IMR-90 (cell line): ENCODE measurements at regions not wholly inside any gene's neighbourhood (a gene's known extent, or its start where the extent isn't known, plus 50 kb on each side); places are given as distances from the start of the nearest gene placed in this dataset.
A peak's percentile ranks its signal among the peaks of the same experiment; 100 is the strongest.

Source experiments
- ATAC-seq: fragments of 200-7000 bp; cut with Tn5 transposase; 2 replicates; pipeline ENCODE4 v1.9.1; 2020; ENCODE audit warnings: low read depth, mild to moderate bottlenecking, moderate library complexity
- BruUV-seq: library from RNA; stranded (reverse); fragments of 400-500 nt; replicated peaks from 2 replicates; lab custom pipeline; 2021; lab: Mats Ljungman, UMichigan
- CTCF ChIA-PET: fragments of 300-600 bp; formaldehyde crosslinking; extraction: SDS; loops from one replicate; lab custom pipeline; 2021; ENCODE audit warnings: antibody characterized with exemption; lab: Yijun Ruan, JAX
- POLR2A ChIA-PET: fragments of 300-600 bp; sonication (Branson Sonifier 250); formaldehyde crosslinking; loops from one replicate; lab custom pipeline; 2022; ENCODE audit warnings: antibody characterized with exemption; ENCODE audit not compliant: unreplicated experiment; lab: Charles Lee
- DNase-seq: peaks from one replicate; pipeline ENCODE4 v3.0.0; 2013
- H2AFZ ChIP-seq: replicated peaks from 2 replicates; pipeline ENCODE3; 2013; ENCODE audit warnings: low read length, mild to moderate bottlenecking; ENCODE audit not compliant: poor library complexity
- H2AK5ac ChIP-seq: 2 replicates; pipeline ENCODE4 v1.6.1; 2013; ENCODE audit warnings: low read depth, low read length, inconsistent platforms
- H2AK9ac ChIP-seq: replicated peaks from 2 replicates; pipeline ENCODE3; 2013; ENCODE audit warnings: mild to moderate bottlenecking, low read depth, low read length, moderate library complexity; ENCODE audit not compliant: poor library complexity
- H2BK120ac ChIP-seq: 2 replicates; pipeline ENCODE4 v1.6.1; 2013; ENCODE audit warnings: low read depth, low read length, inconsistent platforms
- H2BK15ac ChIP-seq: 3 replicates; pipeline ENCODE4 v1.6.1; 2013; ENCODE audit warnings: low read depth, low read length, inconsistent platforms
- H2BK20ac ChIP-seq: 2 replicates; pipeline ENCODE4 v1.6.1; 2013; ENCODE audit warnings: low read depth, mild to moderate bottlenecking, inconsistent platforms, low read length, moderate library complexity
- H2BK5ac ChIP-seq: 2 replicates; pipeline ENCODE4 v1.6.1; 2013; ENCODE audit warnings: mild to moderate bottlenecking, low read depth, low read length, inconsistent platforms; ENCODE audit not compliant: poor library complexity, severe bottlenecking
- H3K14ac ChIP-seq: replicated peaks from 2 replicates; pipeline ENCODE4 v1.6.1; 2013; ENCODE audit warnings: low read depth, low read length, inconsistent platforms
- H3K18ac ChIP-seq: 2 replicates; pipeline ENCODE4 v1.6.1; 2013; ENCODE audit warnings: low read depth, low read length, control low read depth
- H3K23ac ChIP-seq: 2 replicates; pipeline ENCODE4 v1.6.1; 2013; ENCODE audit warnings: low read depth, low read length, inconsistent platforms
- H3K27ac ChIP-seq: 2 replicates; pipeline ENCODE4 v1.5.1; 2013; ENCODE audit warnings: mild to moderate bottlenecking, control low read depth, low read length; ENCODE audit not compliant: insufficient read depth
- H3K27me3 ChIP-seq: 2 replicates; pipeline ENCODE4 v1.6.1; 2013; ENCODE audit warnings: low read length; ENCODE audit not compliant: control insufficient read depth, insufficient read depth
- H3K36me3 ChIP-seq: 2 replicates; pipeline ENCODE4 v1.6.1; 2013; ENCODE audit warnings: low read length, mixed read lengths; ENCODE audit not compliant: control insufficient read depth, insufficient read depth
- H3K4ac ChIP-seq: 2 replicates; pipeline ENCODE4 v1.6.1; 2013; ENCODE audit warnings: low read depth, low read length, inconsistent platforms
- H3K4me1 ChIP-seq: 2 replicates; pipeline ENCODE4 v1.6.1; 2013; ENCODE audit warnings: low read length, mixed read lengths; ENCODE audit not compliant: control insufficient read depth, insufficient read depth
- H3K4me2 ChIP-seq: 2 replicates; pipeline ENCODE4 v1.6.1; 2013; ENCODE audit warnings: low read depth, mild to moderate bottlenecking, control low read depth, low read length, moderate library complexity
- H3K4me3 ChIP-seq: 2 replicates; pipeline ENCODE4 v1.5.1; 2013; ENCODE audit warnings: low read depth, mild to moderate bottlenecking, control low read depth, low read length, moderate library complexity; ENCODE audit not compliant: insufficient read depth
- H3K56ac ChIP-seq: 2 replicates; pipeline ENCODE4 v1.6.1; 2013; ENCODE audit warnings: low read length, inconsistent platforms; ENCODE audit not compliant: insufficient read depth; ENCODE audit errors: extremely low read depth
- H3K79me1 ChIP-seq, 2 experiments: 2 replicates each; pipeline ENCODE4 v1.6.1; 2013; ENCODE audit warnings: low read length in 2 of 2, inconsistent platforms in 1 of 2, low read depth in 1 of 2
- H3K9ac ChIP-seq: 2 replicates; pipeline ENCODE4 v1.6.1; 2013; ENCODE audit warnings: low read depth, low read length, control low read depth
- H3K9me1 ChIP-seq: 2 replicates; pipeline ENCODE4 v1.6.1; 2013; ENCODE audit warnings: low read length, inconsistent platforms; ENCODE audit not compliant: insufficient read depth
- H3K9me3 ChIP-seq: 2 replicates; pipeline ENCODE4 v1.6.1; 2013; ENCODE audit warnings: low read length; ENCODE audit not compliant: control insufficient read depth, insufficient read depth
- H4K20me1 ChIP-seq: 2 replicates; pipeline ENCODE4 v1.6.1; 2013; ENCODE audit warnings: low read length, inconsistent platforms; ENCODE audit not compliant: insufficient read depth
- H4K5ac ChIP-seq: 2 replicates; pipeline ENCODE4 v1.6.1; 2013; ENCODE audit warnings: mild to moderate bottlenecking, low read depth, low read length, control low read depth
- H4K8ac ChIP-seq, 2 experiments: 2 replicates each; pipeline ENCODE4 v1.6.1; 2013; ENCODE audit warnings: low read depth in 2 of 2, low read length in 2 of 2, control low read depth in 1 of 2, inconsistent platforms in 1 of 2
- H4K91ac ChIP-seq: 2 replicates; pipeline ENCODE4 v1.6.1; 2013; ENCODE audit warnings: low read depth, low read length, inconsistent platforms; ENCODE audit not compliant: insufficient read depth
- BHLHE40 ChIP-seq: fragments of 150-350 bp; IDR thresholded peaks from 2 replicates; pipeline ENCODE4 v1.6.1; 2016; ENCODE audit warnings: mild to moderate bottlenecking, low read depth, low read length
- CEBPB ChIP-seq: IDR thresholded peaks from 2 replicates; pipeline ENCODE4 v1.6.1; 2012; ENCODE audit warnings: low read depth, low read length, improper control_type of control experiment
- CHD1 ChIP-seq: IDR thresholded peaks from 2 replicates; pipeline ENCODE4 v1.6.1; 2012; ENCODE audit warnings: low read depth, low read length, improper control_type of control experiment
- CTCF ChIP-seq: conservative IDR thresholded peaks from 2 replicates; pipeline ENCODE4 v1.5.1; 2012; ENCODE audit warnings: mild to moderate bottlenecking, low read depth, low read length, improper control_type of control experiment
- ELK1 ChIP-seq: fragments of 150-350 bp; IDR thresholded peaks from 2 replicates; pipeline ENCODE4 v1.6.1; 2016; ENCODE audit warnings: low read depth, mild to moderate bottlenecking, low read length, moderate library complexity, borderline replicate concordance
- FOS ChIP-seq: fragments of 150-350 bp; IDR thresholded peaks from 2 replicates; pipeline ENCODE4 v1.6.1; 2016; ENCODE audit warnings: low read depth, low read length
- MAFK ChIP-seq: IDR thresholded peaks from 2 replicates; pipeline ENCODE4 v1.6.1; 2012; ENCODE audit warnings: low read depth, low read length, improper control_type of control experiment
- MAZ ChIP-seq: IDR thresholded peaks from 2 replicates; pipeline ENCODE4 v1.6.1; 2012; ENCODE audit warnings: low read depth, mild to moderate bottlenecking, low read length, improper control_type of control experiment, moderate library complexity, borderline replicate concordance
- NFE2L2 ChIP-seq: fragments of 150-350 bp; IDR thresholded peaks from 2 replicates; pipeline ENCODE4 v1.6.1; 2016; ENCODE audit warnings: low read depth, mild to moderate bottlenecking, low read length
- RCOR1 ChIP-seq: IDR thresholded peaks from 2 replicates; pipeline ENCODE4 v1.6.1; 2012; ENCODE audit warnings: mild to moderate bottlenecking, low read length, improper control_type of control experiment; ENCODE audit not compliant: insufficient replicate concordance
- RFX5 ChIP-seq: IDR thresholded peaks from 2 replicates; pipeline ENCODE4 v1.8.0; 2012; ENCODE audit warnings: low read depth, mild to moderate bottlenecking, low read length, moderate library complexity
- WGBS, 2 experiments: methylation state at CpG; one replicate each; pipeline versions ENCODE4 v1.1.5 to v1.1.7; 2013; ENCODE audit warnings: missing lambda C conversion rate in 2 of 2; ENCODE audit not compliant: insufficient read length in 1 of 2; ENCODE audit errors: extremely low coverage in 2 of 2; 5-methylcytosine and 5-hydroxymethylcytosine counted together
- dilution Hi-C: fragments of 300-500 bp; cut with HindIII; formaldehyde crosslinking; loops from one replicate; pipeline ENCODE4 v1.14.3; 2018; ENCODE audit warnings: low sequenced_read_pairs; ENCODE audit not compliant: unreplicated experiment
- in situ Hi-C: fragments of 300-500 bp; cut with MboI; formaldehyde crosslinking; loops from 3 replicates; pipeline ENCODE4 v1.14.3; 2019; ENCODE audit warnings: low sequenced_read_pairs, inconsistent platforms, mixed read lengths
- intact Hi-C: fragments of 100-400 bp; cut with micrococcal nuclease; formaldehyde crosslinking; loops from 2 replicates; pipeline ENCODE4 v1.10.0; 2022

- H3K36me3 ChIP-seq = no peaks in the 10 kb centered on the region
- H3K4ac ChIP-seq = no peak overlapping the region
- H3K9me3 ChIP-seq = no peaks in the 10 kb centered on the region
- H4K20me1 ChIP-seq = no peaks in the 10 kb centered on the region
- no peak for DNase-seq
- no peak overlapping the region for H3K4me3 ChIP-seq
- dilution Hi-C loops = no loop called here
- POLR2A ChIA-PET = no interaction called here
- no peak overlapping the region for H2BK15ac ChIP-seq
- no peak overlapping the region for H2BK5ac ChIP-seq
- no peak overlapping the region for H2AK5ac ChIP-seq
- H4K5ac ChIP-seq = no peak overlapping the region
- no peak overlapping the region for H3K4me2 ChIP-seq
- H2BK20ac ChIP-seq = no peak overlapping the region
- no peak overlapping the region for H3K27ac ChIP-seq
- H2AFZ ChIP-seq = no peak overlapping the region
- peak; percentile 54; the same call in 1 of the 2 replicates for TF ChIP-seq NFE2L2
- peak; percentile 92 for TF ChIP-seq MAFK
- TF ChIP-seq FOS = no peak
- TF ChIP-seq RCOR1 = no peak
- TF ChIP-seq CHD1 = no peak
- TF ChIP-seq ELK1 = no peak
- no peak for TF ChIP-seq RFX5
- TF ChIP-seq MAZ = no peak
- TF ChIP-seq BHLHE40 = no peak
- no peak for TF ChIP-seq CTCF
- TF ChIP-seq CEBPB = no peak
- no peak overlapping the region for H2BK120ac ChIP-seq
- WGBS, 2 experiments = no CpG with 5 or more reads among the region's 1 CpG
- CTCF ChIA-PET = interaction anchor here (1.4 kb wide), 1 partner anchor 22 kb away, joined by 4 read pairs; no protein-coding TSS in a partner anchor
- intact Hi-C loops = no loop called here
- H3K4me1 ChIP-seq = no peaks in the 10 kb centered on the region
- no peaks in the 10 kb centered on the region for H3K79me1 ChIP-seq
- in situ Hi-C loops = no loop called here
- no peak for ATAC-seq
- no peak overlapping the region for H4K91ac ChIP-seq
- no peaks in the 10 kb centered on the region for H3K9me1 ChIP-seq
- no peak overlapping the region for H4K8ac ChIP-seq
- no peak overlapping the region for H3K23ac ChIP-seq
- no peak overlapping the region for H2AK9ac ChIP-seq
- no TSS peak for BruUV-seq
- no peak overlapping the region for H3K14ac ChIP-seq
- no peak overlapping the region for H3K56ac ChIP-seq
- no peaks in the 10 kb centered on the region for H3K27me3 ChIP-seq
- H3K9ac ChIP-seq = no peak overlapping the region
- H3K18ac ChIP-seq = no peak overlapping the region
These were observed 1286.6 kb upstream of the ALCAM start for GRCh38 chr3:104080088-104080626.
